ENCODE measurements at regions not wholly inside any gene's neighbourhood (a gene's known extent, or its start where the extent isn't known, plus 50 kb on each side); places are given as distances from the start of the nearest gene placed in this dataset.
A peak's percentile ranks its signal among the peaks of the same experiment; 100 is the strongest.

GRCh38 chr2:224147174-224147573, 108.1 kb upstream of the SERPINE2 start:
- intact Hi-C loops (cut with DNase I), result loop anchor here (10.0 kb wide), 1 partner anchor 62 kb away; no protein-coding TSS in a partner anchor
- Histone ChIP-seq H3K36me3 (no peaks in the 10 kb centered on the region), H3K9me3 (no peaks in the 10 kb centered on the region), H3K4me1 (no peaks in the 10 kb centered on the region), H3K4me3 (no peak overlapping the region), H3K27ac (peak overlapping the region; percentile 77), H3K27me3 (no peaks in the 10 kb centered on the region), H3K9ac (ENCODE audit: low read depth in 2 of 2, low read length in 2 of 2) (no peak overlapping the region)
- peak; percentile 65 for DNase-seq
- no peak for TF ChIP-seq CTCF (IDR thresholded peaks at IDR 0.05)

- no peak for DNase-seq
- no peaks in the 10 kb centered on the region for H3K36me3 ChIP-seq
- H3K9ac ChIP-seq (ENCODE audit: low read depth in 2 of 2, low read length in 2 of 2), result no peak overlapping the region
- no peaks in the 10 kb centered on the region for H3K4me1 ChIP-seq
- H3K4me3 ChIP-seq, result no peak overlapping the region
- no peaks in the 10 kb centered on the region for H3K27me3 ChIP-seq
- intact Hi-C loops (cut with DNase I), result loop anchor here (10.0 kb wide), 1 partner anchor 62 kb away; no protein-coding TSS in a partner anchor
- H3K27ac ChIP-seq, result peak overlapping the region; percentile 77
- H3K9me3 ChIP-seq, result no peaks in the 10 kb centered on the region
- no peak for TF ChIP-seq CTCF (IDR thresholded peaks at IDR 0.05)
Measured at GRCh38 chr2:224146356-224147160, 107.5 kb upstream of the SERPINE2 start.

- no peak for TF ChIP-seq CTCF (IDR thresholded peaks at IDR 0.05)
- H3K36me3 ChIP-seq, result no peaks in the 10 kb centered on the region
- peak overlapping the region; percentile 77 for H3K27ac ChIP-seq
- intact Hi-C loops (cut with DNase I), result loop anchor here (10.0 kb wide), 1 partner anchor 61 kb away; no protein-coding TSS in a partner anchor
- H3K27me3 ChIP-seq, result no peaks in the 10 kb centered on the region
- no peak overlapping the region for H3K4me3 ChIP-seq
- DNase-seq, result peak; percentile 62
- no peaks in the 10 kb centered on the region for H3K9me3 ChIP-seq
- H3K4me1 ChIP-seq, result no peaks in the 10 kb centered on the region
- H3K9ac ChIP-seq (ENCODE audit: low read depth in 2 of 2, low read length in 2 of 2), result no peak overlapping the region
Measured at GRCh38 chr2:224145751-224146355, 106.8 kb upstream of the SERPINE2 start.

GRCh38 chr2:224143526-224143925, 104.4 kb upstream of the SERPINE2 start:
- no peak overlapping the region for H3K4me3 ChIP-seq
- TF ChIP-seq CTCF (IDR thresholded peaks at IDR 0.05), result no peak
- DNase-seq, result no peak
- no peaks in the 10 kb centered on the region for H3K4me1 ChIP-seq
- intact Hi-C loops (cut with DNase I), result loop anchor here (10.0 kb wide), 1 partner anchor 59 kb away; no protein-coding TSS in a partner anchor
- no peaks in the 10 kb centered on the region for H3K9me3 ChIP-seq
- no peak overlapping the region for H3K9ac ChIP-seq (ENCODE audit: low read depth in 2 of 2, low read length in 2 of 2)
- no peak overlapping the region for H3K27ac ChIP-seq
- H3K36me3 ChIP-seq, result no peaks in the 10 kb centered on the region
- no peaks in the 10 kb centered on the region for H3K27me3 ChIP-seq

- Histone ChIP-seq H3K9ac (ENCODE audit: low read depth in 2 of 2, low read length in 2 of 2) (no peak overlapping the region), H3K27ac (no peak overlapping the region), H3K4me3 (no peak overlapping the region), H3K4me1 (no peaks in the 10 kb centered on the region), H3K36me3 (no peaks in the 10 kb centered on the region), H3K27me3 (no peaks in the 10 kb centered on the region), H3K9me3 (no peaks in the 10 kb centered on the region)
- intact Hi-C loops (cut with DNase I), result loop anchor here (10.0 kb wide), 1 partner anchor 58 kb away; no protein-coding TSS in a partner anchor
- TF ChIP-seq CTCF (IDR thresholded peaks at IDR 0.05), result no peak
- no peak for DNase-seq
Measured at GRCh38 chr2:224142397-224143312, 103.6 kb upstream of the SERPINE2 start.
